Hippocampal formation (tissue), 2 donors: ENCODE measurements at regions not wholly inside any gene's neighbourhood (a gene's known extent, or its start where the extent isn't known, plus 50 kb on each side); places are given as distances from the start of the nearest gene placed in this dataset.

ENCODE experiments used
- DNase-seq, 2 donors: peaks; one replicate each; lab custom pipeline; 2025; lab: John Stamatoyannopoulos, UW

GRCh38 chr2:66382091-66382490 lies 52.8 kb upstream of the MEIS1 start:
- DNase-seq: no peak

- DNase-seq: no peak
Measured at GRCh38 chr2:66379473-66379872, 55.5 kb upstream of the MEIS1 start.

- DNase-seq: no peak
Measured at GRCh38 chr2:66377832-66378231, 57.1 kb upstream of the MEIS1 start.

GRCh38 chr2:66370824-66371223 lies 64.1 kb upstream of the MEIS1 start:
- DNase-seq: no peak

GRCh38 chr2:66366619-66367018 lies 68.3 kb upstream of the MEIS1 start:
- no peak for DNase-seq

- no peak for DNase-seq
Measured at GRCh38 chr2:66364495-66365333, 70.2 kb upstream of the MEIS1 start.

- DNase-seq: no peak
Measured at GRCh38 chr2:66362701-66363100, 72.2 kb upstream of the MEIS1 start.

GRCh38 chr2:66346231-66346664 lies 88.7 kb upstream of the MEIS1 start:
- no peak for DNase-seq

- no peak for DNase-seq
Measured at GRCh38 chr2:66344087-66344663, 90.8 kb upstream of the MEIS1 start.

GRCh38 chr2:66343259-66343658 lies 91.7 kb upstream of the MEIS1 start:
- DNase-seq: no peak

- DNase-seq: no peak
Measured at GRCh38 chr2:66340521-66340920, 94.4 kb upstream of the MEIS1 start.

GRCh38 chr2:66334237-66335029 lies 100.5 kb upstream of the MEIS1 start:
- no peak for DNase-seq

- DNase-seq: no peak
Measured at GRCh38 chr2:66331176-66331575, 103.7 kb upstream of the MEIS1 start.

- DNase-seq: no peak
Measured at GRCh38 chr2:66329081-66329605, 105.8 kb upstream of the MEIS1 start.

- DNase-seq: no peak
Measured at GRCh38 chr2:66327066-66327740, 107.7 kb upstream of the MEIS1 start.

GRCh38 chr2:66324909-66325528 lies 109.9 kb upstream of the MEIS1 start:
- no peak for DNase-seq

- no peak for DNase-seq
Measured at GRCh38 chr2:66324356-66324755, 110.6 kb upstream of the MEIS1 start.

- DNase-seq: no peak
Measured at GRCh38 chr2:66323406-66323805, 111.5 kb upstream of the MEIS1 start.

GRCh38 chr2:66322506-66323260 lies 112.2 kb upstream of the MEIS1 start:
- no peak for DNase-seq

- no peak for DNase-seq
Measured at GRCh38 chr2:66318009-66318561, 116.8 kb upstream of the MEIS1 start.
